IMR-90 (cell line): ENCODE measurements at regions not wholly inside any gene's neighbourhood (a gene's known extent, or its start where the extent isn't known, plus 50 kb on each side); places are given as distances from the start of the nearest gene placed in this dataset.

Experiments used
- ATAC-seq: fragments of 200-7000 bp; cut with Tn5 transposase; 2 replicates; pipeline ENCODE4 v1.9.1; 2020; ENCODE audit warnings: low read depth, mild to moderate bottlenecking, moderate library complexity
- BruUV-seq: library from RNA; stranded (reverse); fragments of 400-500 nt; replicated peaks from 2 replicates; lab custom pipeline; 2021; lab: Mats Ljungman, UMichigan
- CTCF ChIA-PET: fragments of 300-600 bp; formaldehyde crosslinking; extraction: SDS; loops from one replicate; lab custom pipeline; 2021; ENCODE audit warnings: antibody characterized with exemption; lab: Yijun Ruan, JAX
- POLR2A ChIA-PET: fragments of 300-600 bp; sonication (Branson Sonifier 250); formaldehyde crosslinking; loops from one replicate; lab custom pipeline; 2022; ENCODE audit warnings: antibody characterized with exemption; ENCODE audit not compliant: unreplicated experiment; lab: Charles Lee
- DNase-seq: peaks from one replicate; pipeline ENCODE4 v3.0.0; 2013
- H2AFZ ChIP-seq: replicated peaks from 2 replicates; pipeline ENCODE3; 2013; ENCODE audit warnings: low read length, mild to moderate bottlenecking; ENCODE audit not compliant: poor library complexity
- H2AK5ac ChIP-seq: 2 replicates; pipeline ENCODE4 v1.6.1; 2013; ENCODE audit warnings: low read depth, low read length, inconsistent platforms
- H2AK9ac ChIP-seq: replicated peaks from 2 replicates; pipeline ENCODE3; 2013; ENCODE audit warnings: mild to moderate bottlenecking, low read depth, low read length, moderate library complexity; ENCODE audit not compliant: poor library complexity
- H2BK120ac ChIP-seq: 2 replicates; pipeline ENCODE4 v1.6.1; 2013; ENCODE audit warnings: low read depth, low read length, inconsistent platforms
- H2BK15ac ChIP-seq: 3 replicates; pipeline ENCODE4 v1.6.1; 2013; ENCODE audit warnings: low read depth, low read length, inconsistent platforms
- H2BK20ac ChIP-seq: 2 replicates; pipeline ENCODE4 v1.6.1; 2013; ENCODE audit warnings: low read depth, mild to moderate bottlenecking, inconsistent platforms, low read length, moderate library complexity
- H2BK5ac ChIP-seq: 2 replicates; pipeline ENCODE4 v1.6.1; 2013; ENCODE audit warnings: mild to moderate bottlenecking, low read depth, low read length, inconsistent platforms; ENCODE audit not compliant: poor library complexity, severe bottlenecking
- H3K14ac ChIP-seq: replicated peaks from 2 replicates; pipeline ENCODE4 v1.6.1; 2013; ENCODE audit warnings: low read depth, low read length, inconsistent platforms
- H3K18ac ChIP-seq: 2 replicates; pipeline ENCODE4 v1.6.1; 2013; ENCODE audit warnings: low read depth, low read length, control low read depth
- H3K23ac ChIP-seq: 2 replicates; pipeline ENCODE4 v1.6.1; 2013; ENCODE audit warnings: low read depth, low read length, inconsistent platforms
- H3K27ac ChIP-seq: 2 replicates; pipeline ENCODE4 v1.5.1; 2013; ENCODE audit warnings: mild to moderate bottlenecking, control low read depth, low read length; ENCODE audit not compliant: insufficient read depth
- H3K27me3 ChIP-seq: 2 replicates; pipeline ENCODE4 v1.6.1; 2013; ENCODE audit warnings: low read length; ENCODE audit not compliant: control insufficient read depth, insufficient read depth
- H3K36me3 ChIP-seq: 2 replicates; pipeline ENCODE4 v1.6.1; 2013; ENCODE audit warnings: low read length, mixed read lengths; ENCODE audit not compliant: control insufficient read depth, insufficient read depth
- H3K4ac ChIP-seq: 2 replicates; pipeline ENCODE4 v1.6.1; 2013; ENCODE audit warnings: low read depth, low read length, inconsistent platforms
- H3K4me1 ChIP-seq: 2 replicates; pipeline ENCODE4 v1.6.1; 2013; ENCODE audit warnings: low read length, mixed read lengths; ENCODE audit not compliant: control insufficient read depth, insufficient read depth
- H3K4me2 ChIP-seq: 2 replicates; pipeline ENCODE4 v1.6.1; 2013; ENCODE audit warnings: low read depth, mild to moderate bottlenecking, control low read depth, low read length, moderate library complexity
- H3K4me3 ChIP-seq: 2 replicates; pipeline ENCODE4 v1.5.1; 2013; ENCODE audit warnings: low read depth, mild to moderate bottlenecking, control low read depth, low read length, moderate library complexity; ENCODE audit not compliant: insufficient read depth
- H3K56ac ChIP-seq: 2 replicates; pipeline ENCODE4 v1.6.1; 2013; ENCODE audit warnings: low read length, inconsistent platforms; ENCODE audit not compliant: insufficient read depth; ENCODE audit errors: extremely low read depth
- H3K79me1 ChIP-seq, 2 experiments: 2 replicates each; pipeline ENCODE4 v1.6.1; 2013; ENCODE audit warnings: low read length in 2 of 2, inconsistent platforms in 1 of 2, low read depth in 1 of 2
- H3K9ac ChIP-seq: 2 replicates; pipeline ENCODE4 v1.6.1; 2013; ENCODE audit warnings: low read depth, low read length, control low read depth
- H3K9me1 ChIP-seq: 2 replicates; pipeline ENCODE4 v1.6.1; 2013; ENCODE audit warnings: low read length, inconsistent platforms; ENCODE audit not compliant: insufficient read depth
- H3K9me3 ChIP-seq: 2 replicates; pipeline ENCODE4 v1.6.1; 2013; ENCODE audit warnings: low read length; ENCODE audit not compliant: control insufficient read depth, insufficient read depth
- H4K20me1 ChIP-seq: 2 replicates; pipeline ENCODE4 v1.6.1; 2013; ENCODE audit warnings: low read length, inconsistent platforms; ENCODE audit not compliant: insufficient read depth
- H4K5ac ChIP-seq: 2 replicates; pipeline ENCODE4 v1.6.1; 2013; ENCODE audit warnings: mild to moderate bottlenecking, low read depth, low read length, control low read depth
- H4K8ac ChIP-seq, 2 experiments: 2 replicates each; pipeline ENCODE4 v1.6.1; 2013; ENCODE audit warnings: low read depth in 2 of 2, low read length in 2 of 2, control low read depth in 1 of 2, inconsistent platforms in 1 of 2
- H4K91ac ChIP-seq: 2 replicates; pipeline ENCODE4 v1.6.1; 2013; ENCODE audit warnings: low read depth, low read length, inconsistent platforms; ENCODE audit not compliant: insufficient read depth
- BHLHE40 ChIP-seq: fragments of 150-350 bp; IDR thresholded peaks from 2 replicates; pipeline ENCODE4 v1.6.1; 2016; ENCODE audit warnings: mild to moderate bottlenecking, low read depth, low read length
- MAFK ChIP-seq: IDR thresholded peaks from 2 replicates; pipeline ENCODE4 v1.6.1; 2012; ENCODE audit warnings: low read depth, low read length, improper control_type of control experiment
- WGBS, 2 experiments: methylation state at CpG; one replicate each; pipeline versions ENCODE4 v1.1.5 to v1.1.7; 2013; ENCODE audit warnings: missing lambda C conversion rate in 2 of 2; ENCODE audit not compliant: insufficient read length in 1 of 2; ENCODE audit errors: extremely low coverage in 2 of 2; 5-methylcytosine and 5-hydroxymethylcytosine counted together
- dilution Hi-C: fragments of 300-500 bp; cut with HindIII; formaldehyde crosslinking; loops from one replicate; pipeline ENCODE4 v1.14.3; 2018; ENCODE audit warnings: low sequenced_read_pairs; ENCODE audit not compliant: unreplicated experiment
- in situ Hi-C: fragments of 300-500 bp; cut with MboI; formaldehyde crosslinking; loops from 3 replicates; pipeline ENCODE4 v1.14.3; 2019; ENCODE audit warnings: low sequenced_read_pairs, inconsistent platforms, mixed read lengths
- intact Hi-C: fragments of 100-400 bp; cut with micrococcal nuclease; formaldehyde crosslinking; loops from 2 replicates; pipeline ENCODE4 v1.10.0; 2022
- TF ChIP-seq, protein P1 (sequence below): fragments of 150-350 bp; IDR thresholded peaks from 2 replicates; pipeline ENCODE4 v1.6.1; 2016; ENCODE audit warnings: low read depth, mild to moderate bottlenecking, low read length, moderate library complexity, borderline replicate concordance

DNA sequence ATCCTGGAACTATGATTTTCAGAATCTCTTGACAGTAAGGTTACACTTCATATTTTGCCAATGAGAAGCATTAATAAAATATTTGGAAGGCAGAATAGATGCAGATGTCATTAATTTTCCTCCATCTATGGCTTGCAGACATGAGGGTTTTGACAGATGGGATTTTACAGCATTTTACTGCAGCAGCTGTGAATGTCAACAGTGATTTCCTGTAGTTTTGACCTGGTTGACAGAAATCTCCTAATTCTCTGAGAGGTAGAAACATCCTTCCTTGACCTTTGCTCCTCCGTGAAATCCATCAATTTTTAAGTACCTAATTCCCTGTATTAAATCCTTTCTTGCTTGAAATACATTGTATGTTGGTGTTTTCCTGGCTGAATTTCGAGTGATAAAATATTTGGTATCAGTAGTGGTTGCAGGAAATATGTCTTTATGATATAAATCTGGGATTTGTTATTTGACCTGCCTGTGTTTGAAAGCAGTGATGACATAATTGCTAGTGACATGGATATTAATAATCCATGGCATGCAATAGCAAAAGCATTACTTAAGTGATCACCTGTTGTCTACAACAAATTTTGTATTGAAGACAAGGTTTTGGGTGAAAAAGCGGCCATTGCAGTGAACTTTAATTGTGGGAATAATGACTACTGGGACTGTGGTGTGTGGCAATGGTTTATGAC, 73.9 kb downstream of the HLX start:
- H3K27me3 ChIP-seq: no peaks in the 10 kb centered on the region
- no peak overlapping the region for H3K18ac ChIP-seq
- H3K9me3 ChIP-seq: peaks cover 4% of the 10 kb centered on the region
- in situ Hi-C loops (no loop called here), intact Hi-C loops (no loop called here), dilution Hi-C loops (no loop called here)
- ATAC-seq: no peak
- no peak overlapping the region for H2AK5ac ChIP-seq
- no peak overlapping the region for H2BK15ac ChIP-seq
- H2BK120ac ChIP-seq: no peak overlapping the region
- TF ChIP-seq, protein P1, sequence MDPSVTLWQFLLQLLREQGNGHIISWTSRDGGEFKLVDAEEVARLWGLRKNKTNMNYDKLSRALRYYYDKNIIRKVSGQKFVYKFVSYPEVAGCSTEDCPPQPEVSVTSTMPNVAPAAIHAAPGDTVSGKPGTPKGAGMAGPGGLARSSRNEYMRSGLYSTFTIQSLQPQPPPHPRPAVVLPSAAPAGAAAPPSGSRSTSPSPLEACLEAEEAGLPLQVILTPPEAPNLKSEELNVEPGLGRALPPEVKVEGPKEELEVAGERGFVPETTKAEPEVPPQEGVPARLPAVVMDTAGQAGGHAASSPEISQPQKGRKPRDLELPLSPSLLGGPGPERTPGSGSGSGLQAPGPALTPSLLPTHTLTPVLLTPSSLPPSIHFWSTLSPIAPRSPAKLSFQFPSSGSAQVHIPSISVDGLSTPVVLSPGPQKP: no peak
- TF ChIP-seq MAFK (no peak), BHLHE40 (no peak)
- no peaks in the 10 kb centered on the region for H3K36me3 ChIP-seq
- WGBS, 2 experiments: 50% methylated on average over 1 of the region's 3 CpGs; no CpG with 5 or more reads in 1 of the 2 experiments
- no peak overlapping the region for H3K56ac ChIP-seq
- no peaks in the 10 kb centered on the region for H4K20me1 ChIP-seq
- no peak overlapping the region for H3K23ac ChIP-seq
- H3K14ac ChIP-seq: no peak overlapping the region
- H3K27ac ChIP-seq: no peak overlapping the region
- H2BK5ac ChIP-seq: no peak overlapping the region
- H3K4me3 ChIP-seq: no peak overlapping the region
- no peak overlapping the region for H3K4me2 ChIP-seq
- peaks cover 2% of the 10 kb centered on the region; the same call in 1 of the 2 replicates for H3K4me1 ChIP-seq
- H4K5ac ChIP-seq: no peak overlapping the region
- H3K79me1 ChIP-seq: no peaks in the 10 kb centered on the region
- H2AK9ac ChIP-seq: no peak overlapping the region
- H2AFZ ChIP-seq: no peak overlapping the region
- no peak overlapping the region for H3K4ac ChIP-seq
- no peak overlapping the region for H4K8ac ChIP-seq
- BruUV-seq: no TSS peak
- no peak overlapping the region for H4K91ac ChIP-seq
- POLR2A ChIA-PET: no interaction called here
- DNase-seq: no peak
- no peak overlapping the region for H3K9ac ChIP-seq
- H2BK20ac ChIP-seq: no peak overlapping the region
- H3K9me1 ChIP-seq: no peaks in the 10 kb centered on the region
- CTCF ChIA-PET: no interaction called here
